ENCODE measurements at regions not wholly inside any gene's neighbourhood (a gene's known extent, or its start where the extent isn't known, plus 50 kb on each side); places are given as distances from the start of the nearest gene placed in this dataset.

- intact Hi-C loops (cut with micrococcal nuclease): no loop called here
- H3K9me3 ChIP-seq (ENCODE audit: control insufficient read depth, insufficient read depth, low read length): no peaks in the 10 kb centered on the region
- no peaks in the 10 kb centered on the region for H3K27me3 ChIP-seq (ENCODE audit: control insufficient read depth, insufficient read depth, low read length)
- H3K27me3 Mint-ChIP-seq (ENCODE audit: low read depth in 2 of 2): no peaks in the 10 kb centered on the region
- no peaks in the 10 kb centered on the region for H3K36me3 ChIP-seq (ENCODE audit: control insufficient read depth, insufficient read depth, low read length)
- H3K4me3 ChIP-seq (ENCODE audit: low read length): no peak overlapping the region
- H3K9me3 Mint-ChIP-seq: peaks cover 6 to 27% of the 10 kb centered on the region in 2 donors
- no peak overlapping the region for H3K27ac ChIP-seq (ENCODE audit: low read length)
- no peaks in the 10 kb centered on the region for H3K4me1 Mint-ChIP-seq
- no peak for TF ChIP-seq CTCF (IDR thresholded peaks at IDR 0.05)
- DNase-seq (no peak), ATAC-seq (no peak)
- H3K36me3 Mint-ChIP-seq: peaks cover 9% of the 10 kb centered on the region
- no peaks in the 10 kb centered on the region for H3K4me1 ChIP-seq (ENCODE audit: control insufficient read depth, insufficient read depth, low read length)
- no peak overlapping the region for H3K4me3 Mint-ChIP-seq
- no peak overlapping the region for H3K27ac Mint-ChIP-seq
- 84% methylated on average over 3 of the region's 5 CpGs for WGBS (ENCODE audit: insufficient coverage)
These were observed 254.4 kb upstream of the IMPG1 start for GRCh38 chr6:76326871-76327270.

Data from natural killer cell (primary cell).